GM23338 (cell line): ENCODE measurements at regions not wholly inside any gene's neighbourhood (a gene's known extent, or its start where the extent isn't known, plus 50 kb on each side); places are given as distances from the start of the nearest gene placed in this dataset.

ENCODE experiments used
- EZH2 ChIP-seq: fragments of 200-600 bp; sonication (generic); IDR thresholded peaks from one replicate; pipeline ENCODE4 v1.8.0; 2017; ENCODE audit warnings: antibody characterized with exemption, mild to moderate bottlenecking, low read depth; ENCODE audit not compliant: unreplicated experiment
- POLR2AphosphoS5 ChIP-seq: IDR thresholded peaks from 2 replicates; pipeline ENCODE4 v1.6.1; 2016; ENCODE audit warnings: antibody characterized with exemption, low read depth
- REST ChIP-seq: IDR thresholded peaks from one replicate; pipeline ENCODE4 v1.6.1; 2018; ENCODE audit warnings: antibody characterized with exemption; ENCODE audit not compliant: unreplicated experiment
- ZNF331 ChIP-seq: fragments of 250-450 bp; sonication (Bioruptor Pico); IDR thresholded peaks from 2 replicates; pipeline ENCODE4 v1.5.0; 2020; ENCODE audit warnings: low read depth, mild to moderate bottlenecking, moderate library complexity
- TF ChIP-seq, protein P1 (sequence below), 2 experiments: fragments of 200-600 bp in 1 of 2; sonication (generic) in 1 of 2; conservative IDR thresholded peaks; 2 replicates each; pipeline versions ENCODE4 v1.5.1 to v1.6.1; 2016 to 2017; ENCODE audit warnings: antibody characterized with exemption in 2 of 2, low read depth in 2 of 2, mild to moderate bottlenecking in 2 of 2, moderate library complexity in 1 of 2
- TF ChIP-seq, protein P2 (sequence below): IDR thresholded peaks from 2 replicates; pipeline ENCODE4 v1.6.1; 2016; ENCODE audit warnings: antibody characterized with exemption

DNA sequence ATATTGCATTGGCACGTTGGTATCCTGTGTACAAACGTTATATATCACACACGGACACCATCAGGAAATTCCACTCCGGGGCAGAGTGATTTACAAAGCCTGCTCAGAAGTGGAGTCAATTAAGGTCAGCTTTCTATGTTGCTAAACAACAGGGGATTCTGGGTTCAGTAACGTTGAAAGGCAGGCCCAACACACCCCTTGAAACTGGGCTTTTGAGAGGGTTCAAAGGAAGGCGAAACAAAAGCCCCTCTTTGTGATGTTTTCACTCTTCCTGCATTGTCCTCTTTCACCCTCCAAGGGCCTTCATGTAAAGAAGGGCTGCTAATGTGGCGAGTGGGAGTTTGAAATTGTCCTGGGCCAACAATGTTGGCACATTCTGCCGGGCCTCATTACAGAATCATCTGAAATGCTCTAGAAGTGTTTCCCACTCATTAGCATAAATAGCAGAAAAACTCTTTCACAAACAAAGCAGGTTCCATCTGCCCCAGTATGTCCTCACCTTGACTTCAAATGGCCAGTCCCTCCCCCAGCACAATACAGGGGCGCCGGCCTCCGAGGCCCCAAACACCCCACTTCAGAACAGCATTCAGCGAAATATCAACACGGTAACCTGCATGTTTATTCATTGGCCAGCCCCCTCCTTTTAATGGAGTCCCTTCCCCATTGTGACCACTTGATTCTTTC, 76.4 kb downstream of the HES1 start:
- TF ChIP-seq EZH2 (no peak), REST (no peak), ZNF331 (CRISPR knock-in tag) (no peak), POLR2AphosphoS5 (no peak)
- TF ChIP-seq, protein P1, sequence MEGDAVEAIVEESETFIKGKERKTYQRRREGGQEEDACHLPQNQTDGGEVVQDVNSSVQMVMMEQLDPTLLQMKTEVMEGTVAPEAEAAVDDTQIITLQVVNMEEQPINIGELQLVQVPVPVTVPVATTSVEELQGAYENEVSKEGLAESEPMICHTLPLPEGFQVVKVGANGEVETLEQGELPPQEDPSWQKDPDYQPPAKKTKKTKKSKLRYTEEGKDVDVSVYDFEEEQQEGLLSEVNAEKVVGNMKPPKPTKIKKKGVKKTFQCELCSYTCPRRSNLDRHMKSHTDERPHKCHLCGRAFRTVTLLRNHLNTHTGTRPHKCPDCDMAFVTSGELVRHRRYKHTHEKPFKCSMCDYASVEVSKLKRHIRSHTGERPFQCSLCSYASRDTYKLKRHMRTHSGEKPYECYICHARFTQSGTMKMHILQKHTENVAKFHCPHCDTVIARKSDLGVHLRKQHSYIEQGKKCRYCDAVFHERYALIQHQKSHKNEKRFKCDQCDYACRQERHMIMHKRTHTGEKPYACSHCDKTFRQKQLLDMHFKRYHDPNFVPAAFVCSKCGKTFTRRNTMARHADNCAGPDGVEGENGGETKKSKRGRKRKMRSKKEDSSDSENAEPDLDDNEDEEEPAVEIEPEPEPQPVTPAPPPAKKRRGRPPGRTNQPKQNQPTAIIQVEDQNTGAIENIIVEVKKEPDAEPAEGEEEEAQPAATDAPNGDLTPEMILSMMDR (conservative IDR thresholded peaks at IDR 0.05; ENCODE audit: low read depth in 2 of 2) = no peak
- TF ChIP-seq, protein P2, sequence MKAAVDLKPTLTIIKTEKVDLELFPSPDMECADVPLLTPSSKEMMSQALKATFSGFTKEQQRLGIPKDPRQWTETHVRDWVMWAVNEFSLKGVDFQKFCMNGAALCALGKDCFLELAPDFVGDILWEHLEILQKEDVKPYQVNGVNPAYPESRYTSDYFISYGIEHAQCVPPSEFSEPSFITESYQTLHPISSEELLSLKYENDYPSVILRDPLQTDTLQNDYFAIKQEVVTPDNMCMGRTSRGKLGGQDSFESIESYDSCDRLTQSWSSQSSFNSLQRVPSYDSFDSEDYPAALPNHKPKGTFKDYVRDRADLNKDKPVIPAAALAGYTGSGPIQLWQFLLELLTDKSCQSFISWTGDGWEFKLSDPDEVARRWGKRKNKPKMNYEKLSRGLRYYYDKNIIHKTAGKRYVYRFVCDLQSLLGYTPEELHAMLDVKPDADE = no peak
